Mucosa of descending colon (tissue), 3 donors: ENCODE measurements at regions not wholly inside any gene's neighbourhood (a gene's known extent, or its start where the extent isn't known, plus 50 kb on each side); places are given as distances from the start of the nearest gene placed in this dataset.

Experiments
- ATAC-seq: fragments of 200-7000 bp; cut with Tn5 transposase; one replicate; pipeline ENCODE4 v1.9.1; 2020; ENCODE audit warnings: mild to moderate bottlenecking, moderate library complexity
- DNase-seq, 3 donors: peaks; one replicate each; pipeline ENCODE4 v3.0.0-alpha.2; 2020
- H3K36me3 ChIP-seq: fragments of 200-600 bp; one replicate; pipeline ENCODE4 v1.8.0; 2021; ENCODE audit warnings: low read depth, mild to moderate bottlenecking
- H3K4me1 ChIP-seq: fragments of 200-600 bp; one replicate; pipeline ENCODE4 v1.8.0; 2021; ENCODE audit warnings: low read depth, mild to moderate bottlenecking
- H3K4me3 ChIP-seq: fragments of 200-600 bp; one replicate; pipeline ENCODE4 v1.8.0; 2021; ENCODE audit warnings: mild to moderate bottlenecking
- H3K9me3 ChIP-seq: fragments of 200-600 bp; one replicate; pipeline ENCODE4 v1.8.0; 2021; ENCODE audit warnings: mild to moderate bottlenecking
- CTCF ChIP-seq: fragments of 200-600 bp; IDR thresholded peaks from one replicate; pipeline ENCODE4 v1.8.0; 2022; ENCODE audit warnings: antibody characterized with exemption, mild to moderate bottlenecking
- intact Hi-C, 2 donors: fragments of 100-400 bp; cut with DNase I in 1 of 2; cut with micrococcal nuclease in 1 of 2; formaldehyde crosslinking; loops; one replicate each; pipeline versions ENCODE4 v1.11.0 to v1.11.1; 2022; cut with DNase I, micrococcal nuclease
- donor health status: DM: no; HTN: no; CAD: no; lungs with moderate emphysema.
- donor health status: DM: no; HTN: no; CAD: no.
- donor health status: DM: no; HTN: yes; CAD: no.

GRCh38 chr4:108313546-108314339 is 145.0 kb upstream of the LEF1 start:
- Histone ChIP-seq H3K9me3 (no peaks in the 10 kb centered on the region), H3K36me3 (no peaks in the 10 kb centered on the region), H3K4me1 (peaks cover 4% of the 10 kb centered on the region), H3K4me3 (no peak overlapping the region)
- intact Hi-C loops: no loop called here
- DNase-seq (no peak), ATAC-seq (peak; percentile 57)
- TF ChIP-seq CTCF: no peak

- H3K9me3 ChIP-seq: no peaks in the 10 kb centered on the region
- no peak overlapping the region for H3K4me3 ChIP-seq
- DNase-seq (no peak), ATAC-seq (peak; percentile 69)
- peaks cover 4% of the 10 kb centered on the region for H3K4me1 ChIP-seq
- TF ChIP-seq CTCF: no peak
- intact Hi-C loops: no loop called here
- no peaks in the 10 kb centered on the region for H3K36me3 ChIP-seq
These were observed 142.6 kb upstream of the LEF1 start for GRCh38 chr4:108311313-108311712.

GRCh38 chr4:108303488-108304177 is 134.9 kb upstream of the LEF1 start:
- DNase-seq: no peak
- no peak for TF ChIP-seq CTCF
- H3K4me1 ChIP-seq: no peaks in the 10 kb centered on the region
- H3K9me3 ChIP-seq: no peaks in the 10 kb centered on the region
- H3K36me3 ChIP-seq: no peaks in the 10 kb centered on the region
- no peak for ATAC-seq
- no peak overlapping the region for H3K4me3 ChIP-seq
- intact Hi-C loops: no loop called here

GRCh38 chr4:108301545-108302251 is 133.0 kb upstream of the LEF1 start:
- intact Hi-C loops: no loop called here
- TF ChIP-seq CTCF: no peak
- H3K36me3 ChIP-seq: no peaks in the 10 kb centered on the region

GRCh38 chr4:108297605-108298004 is 128.9 kb upstream of the LEF1 start:
- no peak for TF ChIP-seq CTCF
- H3K4me1 ChIP-seq: no peaks in the 10 kb centered on the region
- H3K4me3 ChIP-seq: no peak overlapping the region
- no peaks in the 10 kb centered on the region for H3K36me3 ChIP-seq
- DNase-seq: no peak
- no peak for ATAC-seq
- no peaks in the 10 kb centered on the region for H3K9me3 ChIP-seq
- intact Hi-C loops: no loop called here

More at GRCh38 chr4:108301545-108302251, 133.0 kb upstream of the LEF1 start:
- Histone ChIP-seq H3K4me1 (no peaks in the 10 kb centered on the region), H3K9me3 (no peaks in the 10 kb centered on the region), H3K4me3 (no peak overlapping the region)
- DNase-seq (no peak), ATAC-seq (no peak)
